ENCODE measurements at regions not wholly inside any gene's neighbourhood (a gene's known extent, or its start where the extent isn't known, plus 50 kb on each side); places are given as distances from the start of the nearest gene placed in this dataset.

- DNase-seq (ENCODE audit: low spot score) = no peak
These were observed 348.9 kb upstream of the ASIC2 start for GRCh38 chr17:33642002-33642401.

DNA sequence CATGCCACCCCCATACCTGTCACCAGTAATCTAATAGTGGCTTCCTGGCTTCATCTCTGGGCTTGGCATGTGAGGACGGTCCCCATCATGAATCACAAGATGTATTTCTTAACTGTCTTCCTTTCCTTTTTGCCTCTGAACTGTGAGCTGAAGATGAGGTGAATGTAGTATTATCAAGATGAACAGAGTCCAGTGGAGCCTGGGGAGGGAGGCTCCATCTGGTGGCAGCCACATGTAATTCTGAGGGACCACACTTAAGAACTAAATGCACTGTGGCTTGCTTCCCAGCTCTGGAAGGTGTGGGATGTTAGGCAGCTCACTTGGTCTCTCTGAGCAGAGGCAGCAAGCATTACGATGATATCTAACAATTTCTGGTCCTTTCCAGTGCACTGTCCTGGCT lies 354.9 kb upstream of the ASIC2 start:
- no peak for DNase-seq (ENCODE audit: low spot score)

DNA sequence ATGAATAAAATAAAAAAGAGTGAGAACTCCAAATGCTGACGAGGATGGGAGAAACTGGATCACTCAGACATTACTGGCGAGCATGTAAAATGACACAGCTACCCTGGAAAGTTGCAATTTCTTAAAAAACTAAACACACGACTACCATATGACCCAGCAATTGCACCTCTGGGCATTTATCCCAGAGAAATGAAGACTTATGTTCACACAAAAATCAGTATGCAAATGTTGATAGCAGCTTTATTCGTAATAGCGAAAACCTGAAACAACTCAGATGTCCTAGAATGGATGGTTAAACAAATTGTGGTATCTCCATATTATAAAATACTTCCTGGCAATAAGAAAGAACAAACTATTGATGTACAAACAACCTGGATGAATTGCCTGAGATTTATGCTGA lies 357.2 kb upstream of the ASIC2 start:
- DNase-seq (ENCODE audit: low spot score) = no peak

DNA sequence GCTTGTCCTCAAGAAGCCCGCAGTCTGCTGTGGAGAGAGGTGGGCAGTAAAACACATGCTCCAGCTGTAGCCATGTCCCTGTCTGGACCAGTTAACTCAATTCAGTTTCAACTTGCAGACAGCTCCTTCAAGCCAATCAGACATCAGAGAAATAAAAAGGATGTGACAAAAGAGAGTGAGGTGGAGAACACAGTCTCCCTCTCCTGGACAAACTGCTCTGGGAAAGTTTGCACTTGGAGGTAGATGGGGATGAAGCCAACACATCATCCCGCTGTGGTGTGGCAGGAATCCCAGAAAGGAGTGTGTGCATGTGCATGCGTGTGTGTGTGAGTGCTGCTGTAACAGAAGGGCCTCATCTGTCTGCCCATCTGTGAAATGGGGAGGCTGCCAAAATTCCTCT lies 358.6 kb upstream of the ASIC2 start:
- DNase-seq (ENCODE audit: low spot score) = no peak

- no peak for DNase-seq (ENCODE audit: low spot score)
These were observed 359.8 kb upstream of the ASIC2 start for GRCh38 chr17:33652731-33653398.

- no peak for DNase-seq (ENCODE audit: low spot score)
These were observed 360.3 kb upstream of the ASIC2 start for GRCh38 chr17:33653399-33653788.

- DNase-seq (ENCODE audit: low spot score) = no peak
These were observed 364.1 kb upstream of the ASIC2 start for GRCh38 chr17:33657181-33657580.

DNA sequence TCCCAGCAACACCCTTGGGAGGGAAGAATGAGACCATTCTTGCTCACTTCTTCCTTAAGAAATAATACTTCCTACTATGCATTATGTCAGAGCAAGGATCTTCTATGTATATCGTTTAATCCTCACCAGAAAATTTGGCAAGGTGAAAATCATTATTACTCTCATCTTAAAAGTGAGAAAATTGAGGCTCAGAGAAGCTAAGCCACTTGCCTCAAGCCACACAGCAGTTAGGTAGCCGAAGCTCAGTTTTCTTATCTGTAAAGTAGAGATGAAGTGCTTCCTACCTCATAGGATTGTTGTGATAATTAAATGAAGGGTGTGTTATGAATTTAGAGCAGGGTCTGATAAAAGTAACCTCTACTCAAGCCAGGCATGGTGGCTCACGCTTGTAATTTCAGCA lies 368.9 kb upstream of the ASIC2 start:
- DNase-seq (ENCODE audit: low spot score) = no peak

GRCh38 chr17:33664116-33664840 lies 371.2 kb upstream of the ASIC2 start:
- peak; percentile 23 for DNase-seq (ENCODE audit: low spot score)

GRCh38 chr17:33667052-33667509 lies 374.0 kb upstream of the ASIC2 start:
- peak; percentile 69 for DNase-seq (ENCODE audit: low spot score)

- no peak for DNase-seq (ENCODE audit: low spot score)
These were observed 374.6 kb upstream of the ASIC2 start for GRCh38 chr17:33667671-33668070.

- DNase-seq (ENCODE audit: low spot score) = no peak
These were observed 375.4 kb upstream of the ASIC2 start for GRCh38 chr17:33668516-33668915.

GRCh38 chr17:33671491-33671890 lies 378.4 kb upstream of the ASIC2 start:
- DNase-seq (ENCODE audit: low spot score) = no peak

GRCh38 chr17:33674685-33675084 lies 381.6 kb upstream of the ASIC2 start:
- peak; percentile 65 for DNase-seq (ENCODE audit: low spot score)

GRCh38 chr17:33676444-33676843 lies 383.3 kb upstream of the ASIC2 start:
- DNase-seq (ENCODE audit: low spot score) = no peak

DNA sequence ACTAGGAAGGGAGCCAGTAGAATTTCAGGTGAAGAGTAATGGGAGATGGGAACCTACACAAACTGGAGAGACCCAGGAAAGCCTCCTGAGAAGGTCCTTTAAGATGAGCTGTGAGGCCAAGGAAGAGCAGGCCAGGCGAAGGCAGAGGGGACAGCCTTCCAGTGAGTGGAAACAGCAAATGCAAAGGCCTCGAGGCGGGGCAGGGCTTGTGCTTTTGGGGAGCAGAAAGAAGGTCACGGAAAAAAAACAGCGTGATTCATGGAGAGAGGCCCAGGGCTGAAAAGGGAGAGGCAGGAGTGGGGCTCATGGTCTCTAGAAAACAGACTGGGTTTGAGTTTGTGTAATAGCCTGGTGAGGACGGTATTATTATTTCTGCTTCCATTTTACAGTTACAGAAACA lies 386.5 kb upstream of the ASIC2 start:
- DNase-seq (ENCODE audit: low spot score) = no peak

DNA sequence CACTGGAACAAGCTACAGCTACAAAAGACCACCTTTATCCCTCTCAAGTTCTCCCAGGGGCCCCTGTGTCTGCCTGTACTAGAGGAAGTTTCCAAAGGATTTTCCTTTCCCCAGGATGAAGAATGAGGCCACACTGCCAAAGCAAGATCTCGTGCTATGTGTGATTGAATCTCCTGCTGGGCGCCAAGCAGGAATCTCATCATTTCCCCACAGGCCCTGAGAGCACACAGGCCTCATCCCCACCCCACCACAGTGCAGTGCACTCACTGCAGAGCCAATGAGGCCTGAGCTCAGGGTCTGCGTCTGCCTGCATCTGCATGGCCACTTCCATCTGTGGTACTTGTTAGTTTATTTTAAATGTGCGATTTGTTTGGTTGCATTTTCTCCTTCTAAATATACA lies 387.4 kb upstream of the ASIC2 start:
- no peak for DNase-seq (ENCODE audit: low spot score)

DNA sequence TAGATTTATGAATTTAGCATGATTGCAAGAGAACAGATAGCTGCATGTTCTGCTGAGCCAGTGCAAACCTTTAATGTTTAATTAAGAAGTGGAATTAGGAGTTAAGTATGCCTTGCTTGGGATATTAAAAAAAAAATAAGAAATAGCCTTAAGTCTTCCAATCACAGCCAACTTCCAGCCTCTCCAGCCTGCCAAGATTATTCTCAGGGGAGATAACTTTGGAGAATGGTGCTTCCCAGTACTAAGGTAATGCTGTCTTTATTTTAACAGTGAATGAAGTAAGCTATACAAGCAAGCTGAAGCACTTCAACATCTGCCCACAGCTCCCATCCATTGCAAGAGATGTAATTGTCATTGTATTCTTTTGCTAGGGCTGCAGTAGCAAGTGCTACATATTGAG lies 389.5 kb upstream of the ASIC2 start:
- no peak for DNase-seq (ENCODE audit: low spot score)

- DNase-seq (ENCODE audit: low spot score) = no peak
These were observed 391.6 kb upstream of the ASIC2 start for GRCh38 chr17:33684735-33685134.

DNA sequence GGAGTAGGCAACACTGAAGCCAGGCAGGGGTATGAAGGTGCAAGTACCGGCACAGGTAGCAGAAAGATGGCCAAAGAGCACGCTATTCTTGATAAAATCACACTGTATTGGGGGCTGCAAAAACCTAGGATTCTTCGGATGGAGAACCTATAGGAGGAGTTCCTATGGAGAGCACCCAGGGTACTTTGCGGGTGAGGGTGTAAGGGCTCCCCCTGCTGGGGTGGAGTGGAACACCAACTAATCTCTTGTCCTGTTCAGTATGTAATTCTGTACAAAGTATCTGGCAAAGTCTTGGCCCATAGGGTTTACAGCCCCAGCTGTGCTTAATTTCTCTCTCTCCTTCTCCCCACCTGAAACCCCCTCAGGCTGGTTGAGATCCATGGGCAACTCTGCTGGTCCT lies 393.1 kb upstream of the ASIC2 start:
- DNase-seq (ENCODE audit: low spot score) = peak; percentile 39

DNA sequence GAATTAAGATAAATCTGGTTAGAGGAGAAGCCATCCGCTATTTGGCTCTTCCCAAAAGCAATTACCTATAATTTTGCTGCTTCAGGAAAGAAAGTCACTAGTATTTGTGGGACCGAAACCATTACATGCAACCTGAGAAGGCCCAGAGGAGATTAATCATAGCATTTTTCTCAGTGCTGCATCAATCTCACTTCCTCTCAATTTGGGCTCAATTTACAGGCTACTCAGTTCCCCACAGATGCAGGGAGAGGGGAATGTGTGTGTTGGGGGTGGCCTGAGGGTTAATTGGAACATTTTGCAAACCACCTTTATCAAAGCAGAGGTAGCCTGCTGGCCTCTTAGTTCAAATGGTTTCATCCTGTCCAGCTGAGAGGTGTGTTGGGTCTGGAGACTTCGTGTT lies 394.7 kb upstream of the ASIC2 start:
- DNase-seq (ENCODE audit: low spot score) = no peak

GRCh38 chr17:33688771-33689170 lies 395.7 kb upstream of the ASIC2 start:
- no peak for DNase-seq (ENCODE audit: low spot score)

- DNase-seq (ENCODE audit: low spot score) = no peak
These were observed 396.6 kb upstream of the ASIC2 start for GRCh38 chr17:33689725-33690124.

DNA sequence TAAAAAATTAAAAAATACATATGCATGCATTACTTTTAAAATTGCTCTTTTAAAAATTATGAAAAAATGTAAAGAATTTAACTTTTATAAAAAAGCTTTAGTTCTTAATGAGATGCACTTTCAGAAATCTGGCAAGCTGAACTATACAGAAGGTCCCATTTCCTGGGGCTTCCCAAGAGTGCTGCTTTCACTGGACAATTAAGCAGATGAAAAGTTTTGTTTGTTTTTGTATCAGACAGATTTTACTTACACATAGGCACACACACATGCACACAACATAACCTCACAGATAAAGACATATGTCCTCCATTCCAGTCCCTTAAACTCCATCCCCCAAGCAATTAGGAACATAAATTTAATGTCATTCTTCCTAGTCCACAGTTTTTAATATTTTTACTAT lies 402.3 kb upstream of the ASIC2 start:
- no peak for DNase-seq (ENCODE audit: low spot score)
